Endodermal cell (in vitro differentiated cells): ENCODE measurements at regions not wholly inside any gene's neighbourhood (a gene's known extent, or its start where the extent isn't known, plus 50 kb on each side); places are given as distances from the start of the nearest gene placed in this dataset.

ENCODE experiments used
- DNase-seq: peaks from one replicate; pipeline ENCODE4 v3.0.0-alpha.2; 2017
- H3K27ac ChIP-seq: 2 replicates; pipeline ENCODE4 v1.5.1; 2013; ENCODE audit warnings: mild to moderate bottlenecking, low read depth, low read length, moderate library complexity
- H3K27me3 ChIP-seq: 2 replicates; pipeline ENCODE4 v1.6.1; 2013; ENCODE audit warnings: mild to moderate bottlenecking, low read length, moderate library complexity; ENCODE audit not compliant: insufficient read depth, control insufficient read depth, poor library complexity, severe bottlenecking
- H3K36me3 ChIP-seq: 2 replicates; pipeline ENCODE4 v1.7.0; 2013; ENCODE audit warnings: mild to moderate bottlenecking, low read length, moderate library complexity; ENCODE audit not compliant: control insufficient read depth, insufficient read depth
- H3K4me1 ChIP-seq: one replicate; pipeline ENCODE4 v1.7.0; 2013; ENCODE audit warnings: low read length; ENCODE audit not compliant: control insufficient read depth, insufficient read depth
- H3K4me3 ChIP-seq: 2 replicates; pipeline ENCODE4 v1.5.1; 2013; ENCODE audit warnings: mild to moderate bottlenecking, low read length, moderate library complexity
- H3K9ac ChIP-seq: 2 replicates; pipeline ENCODE4 v1.6.1; 2013; ENCODE audit warnings: mild to moderate bottlenecking, low read length, moderate library complexity; ENCODE audit not compliant: poor library complexity, severe bottlenecking; ENCODE audit errors: extremely low read depth
- H3K9me3 ChIP-seq: 2 replicates; pipeline ENCODE4 v1.6.1; 2013; ENCODE audit warnings: mild to moderate bottlenecking, low read length, moderate library complexity; ENCODE audit not compliant: control insufficient read depth
- H3K27ac Mint-ChIP-seq: 2 replicates; pipeline ENCODE4 v1.8.0; 2020; ENCODE audit warnings: mixed read lengths
- H3K27me3 Mint-ChIP-seq: 2 replicates; pipeline ENCODE4 v1.8.0; 2021; ENCODE audit warnings: mild to moderate bottlenecking, mixed read lengths; ENCODE audit not compliant: insufficient read depth
- H3K36me3 Mint-ChIP-seq: 2 replicates; pipeline ENCODE4 v1.8.0; 2020; ENCODE audit warnings: low read depth, mixed read lengths
- H3K4me1 Mint-ChIP-seq: 2 replicates; pipeline ENCODE4 v1.8.0; 2020; ENCODE audit warnings: mixed read lengths
- H3K4me3 Mint-ChIP-seq: 2 replicates; pipeline ENCODE4 v1.8.0; 2020; ENCODE audit warnings: mild to moderate bottlenecking, moderate library complexity, mixed read lengths
- H3K9me3 Mint-ChIP-seq: 2 replicates; pipeline ENCODE4 v1.8.0; 2020; ENCODE audit warnings: mild to moderate bottlenecking, mixed read lengths
- CTCF ChIP-seq: fragments of 200-600 bp; sonication (generic); conservative IDR thresholded peaks from 2 replicates; pipeline ENCODE4 v1.5.0; 2021; ENCODE audit warnings: antibody characterized with exemption, mild to moderate bottlenecking
- WGBS, 2 experiments: methylation state at CpG; one replicate each; pipeline versions ENCODE4 v1.1.5 to v1.1.7; 2013; ENCODE audit warnings: missing lambda C conversion rate in 2 of 2, mixed read lengths in 1 of 2; ENCODE audit not compliant: insufficient coverage in 1 of 2, insufficient read length in 1 of 2; 5-methylcytosine and 5-hydroxymethylcytosine counted together

GRCh38 chr20:52383995-52384621 lies 192.5 kb upstream of the ZFP64 start:
- DNase-seq, result no peak
- H3K27me3 ChIP-seq, result no peaks in the 10 kb centered on the region
- Mint-ChIP-seq H3K4me3 (no peak overlapping the region), H3K27me3 (no peaks in the 10 kb centered on the region), H3K36me3 (no peaks in the 10 kb centered on the region), H3K27ac (no peak overlapping the region), H3K9me3 (peaks cover 7% of the 10 kb centered on the region), H3K4me1 (no peaks in the 10 kb centered on the region)
- no peak overlapping the region for H3K27ac ChIP-seq
- no peak overlapping the region for H3K4me3 ChIP-seq
- H3K4me1 ChIP-seq, result no peaks in the 10 kb centered on the region
- TF ChIP-seq CTCF, result no peak
- no peaks in the 10 kb centered on the region for H3K36me3 ChIP-seq
- 87 to 89% methylated on average over 7 to 10 of the region's 10 CpGs for WGBS, 2 experiments
- H3K9me3 ChIP-seq, result peaks cover 5% of the 10 kb centered on the region
- H3K9ac ChIP-seq, result no peak overlapping the region

GRCh38 chr20:52382933-52383332 lies 191.4 kb upstream of the ZFP64 start:
- H3K4me3 ChIP-seq, result no peak overlapping the region
- H3K9ac ChIP-seq, result no peak overlapping the region
- peaks cover 7% of the 10 kb centered on the region for H3K9me3 Mint-ChIP-seq
- H3K36me3 Mint-ChIP-seq, result no peaks in the 10 kb centered on the region
- no peaks in the 10 kb centered on the region for H3K4me1 ChIP-seq
- no peak overlapping the region for H3K27ac Mint-ChIP-seq
- H3K27me3 ChIP-seq, result no peaks in the 10 kb centered on the region
- DNase-seq, result no peak
- peaks cover 5% of the 10 kb centered on the region for H3K9me3 ChIP-seq
- no peak for TF ChIP-seq CTCF
- no peak overlapping the region for H3K27ac ChIP-seq
- H3K4me3 Mint-ChIP-seq, result no peak overlapping the region
- H3K27me3 Mint-ChIP-seq, result no peaks in the 10 kb centered on the region
- no peaks in the 10 kb centered on the region for H3K4me1 Mint-ChIP-seq
- 96 to 97% methylated on average over 4 of the region's 4 CpGs for WGBS, 2 experiments
- H3K36me3 ChIP-seq, result no peaks in the 10 kb centered on the region

DNA sequence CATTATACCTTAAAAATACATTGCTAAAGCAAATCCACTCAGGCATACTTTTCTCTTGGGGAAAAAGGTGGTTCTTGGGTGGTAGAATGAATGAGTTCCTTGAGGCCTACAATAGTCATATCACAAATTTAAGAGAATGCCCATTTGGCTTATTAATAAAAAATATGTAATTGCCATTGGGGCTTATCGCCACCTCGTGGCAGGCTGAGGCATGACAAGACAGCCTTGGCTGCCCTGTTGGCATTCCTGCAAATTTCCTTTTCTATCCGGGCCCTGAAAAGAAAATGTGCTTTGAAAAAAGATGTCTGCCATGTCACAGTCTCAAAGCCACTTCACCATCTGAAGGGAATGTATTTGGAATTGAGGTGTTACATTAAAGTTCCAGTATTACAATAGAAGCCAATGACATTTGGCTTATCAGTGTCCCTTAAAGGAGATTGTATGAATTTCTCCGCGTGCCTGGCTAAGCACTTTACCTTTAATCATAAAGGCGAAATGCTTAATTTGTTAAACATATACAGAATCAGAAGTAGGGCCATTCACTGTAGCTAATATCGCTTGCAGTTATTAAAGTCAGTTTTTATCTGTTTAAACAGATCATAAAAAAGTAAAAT lies 188.3 kb upstream of the ZFP64 start:
- H3K27me3 Mint-ChIP-seq, result no peaks in the 10 kb centered on the region
- Histone ChIP-seq H3K4me3 (no peak overlapping the region), H3K36me3 (no peaks in the 10 kb centered on the region), H3K27ac (no peak overlapping the region), H3K9me3 (peaks cover 5% of the 10 kb centered on the region), H3K9ac (no peak overlapping the region), H3K27me3 (no peaks in the 10 kb centered on the region), H3K4me1 (no peaks in the 10 kb centered on the region)
- H3K36me3 Mint-ChIP-seq, result no peaks in the 10 kb centered on the region
- H3K9me3 Mint-ChIP-seq, result peaks cover 4% of the 10 kb centered on the region
- H3K27ac Mint-ChIP-seq, result no peak overlapping the region
- peak; percentile 79 for DNase-seq
- H3K4me1 Mint-ChIP-seq, result no peaks in the 10 kb centered on the region
- H3K4me3 Mint-ChIP-seq, result no peak overlapping the region
- TF ChIP-seq CTCF, result peak; percentile 98
- WGBS, 2 experiments, result 60 to 61% methylated on average over 5 to 7 of the region's 7 CpGs
